ENCODE measurements at regions not wholly inside any gene's neighbourhood (a gene's known extent, or its start where the extent isn't known, plus 50 kb on each side); places are given as distances from the start of the nearest gene placed in this dataset.

- TF ChIP-seq, protein P1, sequence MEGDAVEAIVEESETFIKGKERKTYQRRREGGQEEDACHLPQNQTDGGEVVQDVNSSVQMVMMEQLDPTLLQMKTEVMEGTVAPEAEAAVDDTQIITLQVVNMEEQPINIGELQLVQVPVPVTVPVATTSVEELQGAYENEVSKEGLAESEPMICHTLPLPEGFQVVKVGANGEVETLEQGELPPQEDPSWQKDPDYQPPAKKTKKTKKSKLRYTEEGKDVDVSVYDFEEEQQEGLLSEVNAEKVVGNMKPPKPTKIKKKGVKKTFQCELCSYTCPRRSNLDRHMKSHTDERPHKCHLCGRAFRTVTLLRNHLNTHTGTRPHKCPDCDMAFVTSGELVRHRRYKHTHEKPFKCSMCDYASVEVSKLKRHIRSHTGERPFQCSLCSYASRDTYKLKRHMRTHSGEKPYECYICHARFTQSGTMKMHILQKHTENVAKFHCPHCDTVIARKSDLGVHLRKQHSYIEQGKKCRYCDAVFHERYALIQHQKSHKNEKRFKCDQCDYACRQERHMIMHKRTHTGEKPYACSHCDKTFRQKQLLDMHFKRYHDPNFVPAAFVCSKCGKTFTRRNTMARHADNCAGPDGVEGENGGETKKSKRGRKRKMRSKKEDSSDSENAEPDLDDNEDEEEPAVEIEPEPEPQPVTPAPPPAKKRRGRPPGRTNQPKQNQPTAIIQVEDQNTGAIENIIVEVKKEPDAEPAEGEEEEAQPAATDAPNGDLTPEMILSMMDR (IDR thresholded peaks at IDR 0.05; ENCODE audit: low read depth, low read length), result no peak
- DNase-seq (ENCODE audit: extremely low read depth, low read depth), result no peak
These were observed 198.0 kb downstream of the UQCRFS1 start for GRCh38 chr19:29014857-29015436.

- no peak for DNase-seq (ENCODE audit: extremely low read depth, low read depth)
- TF ChIP-seq, protein P1 (IDR thresholded peaks at IDR 0.05; ENCODE audit: low read depth, low read length), result no peak
These were observed 199.0 kb downstream of the UQCRFS1 start for GRCh38 chr19:29013988-29014387.

GRCh38 chr19:29013325-29013724, 199.6 kb downstream of the UQCRFS1 start:
- DNase-seq (ENCODE audit: extremely low read depth, low read depth), result no peak
- TF ChIP-seq, protein P1 (IDR thresholded peaks at IDR 0.05; ENCODE audit: low read depth, low read length), result no peak

GRCh38 chr19:29012457-29012856, 200.5 kb downstream of the UQCRFS1 start:
- DNase-seq (ENCODE audit: extremely low read depth, low read depth), result no peak
- TF ChIP-seq, protein P1 (IDR thresholded peaks at IDR 0.05; ENCODE audit: low read depth, low read length), result no peak

DNA sequence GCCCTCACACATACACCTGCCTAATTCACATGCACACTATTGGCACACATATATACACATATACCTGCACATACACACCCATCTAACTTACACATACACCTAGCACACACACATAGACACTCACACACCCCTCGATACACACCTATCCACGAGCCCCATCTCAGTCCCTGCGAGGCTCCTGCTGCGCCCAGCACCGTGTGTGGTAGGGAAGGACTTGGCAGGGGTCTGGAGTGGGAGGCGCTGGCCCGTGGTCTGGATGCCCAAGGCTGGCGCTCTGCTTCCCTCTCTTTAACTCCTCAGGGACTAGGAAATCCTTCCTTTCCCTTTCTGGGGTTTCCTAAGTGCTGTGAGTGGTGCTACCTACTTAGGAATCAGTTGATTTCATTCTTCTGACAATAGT, 202.7 kb downstream of the UQCRFS1 start:
- no peak for DNase-seq (ENCODE audit: extremely low read depth, low read depth)
- TF ChIP-seq, protein P1 (IDR thresholded peaks at IDR 0.05; ENCODE audit: low read depth, low read length), result no peak

GRCh38 chr19:29006057-29006735, 206.8 kb downstream of the UQCRFS1 start:
- TF ChIP-seq, protein P1 (IDR thresholded peaks at IDR 0.05; ENCODE audit: low read depth, low read length), result no peak
- DNase-seq (ENCODE audit: extremely low read depth, low read depth), result no peak

DNA sequence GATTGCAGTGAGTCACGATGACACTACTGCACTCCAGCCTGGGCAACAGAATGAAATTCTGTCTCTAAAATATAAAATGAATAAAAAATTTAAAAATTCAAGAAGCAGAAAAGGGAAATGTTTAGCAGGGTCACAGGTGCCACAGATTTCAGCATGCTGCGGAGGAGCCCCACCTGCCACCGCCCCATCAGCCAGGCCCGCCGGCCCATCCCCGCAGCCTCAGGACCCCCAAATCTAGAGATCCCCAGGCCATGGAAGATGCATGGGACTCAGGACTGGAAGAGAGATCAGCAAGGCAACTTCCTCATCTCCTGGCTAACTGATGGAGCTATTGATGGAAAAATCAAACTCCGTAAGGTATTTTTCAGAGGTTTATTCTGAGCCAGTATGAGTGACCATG, 208.2 kb downstream of the UQCRFS1 start:
- TF ChIP-seq, protein P1 (IDR thresholded peaks at IDR 0.05; ENCODE audit: low read depth, low read length), result no peak
- DNase-seq (ENCODE audit: extremely low read depth, low read depth), result no peak

Measured in AG09319 (cell line).